HTR-8/SVneo (cell line): ENCODE measurements at regions not wholly inside any gene's neighbourhood (a gene's known extent, or its start where the extent isn't known, plus 50 kb on each side); places are given as distances from the start of the nearest gene placed in this dataset.

Source experiments
- DNase-seq: peaks from one replicate; pipeline ENCODE4 v3.0.0; 2011; ENCODE audit warnings: low spot score, mixed read lengths; ENCODE audit not compliant: insufficient read length
- FAIRE-seq: peaks from 2 replicates; lab custom pipeline; 2011; peaks lifted over from hg19 to GRCh38; lab: Jason Lieb, UNC

DNA sequence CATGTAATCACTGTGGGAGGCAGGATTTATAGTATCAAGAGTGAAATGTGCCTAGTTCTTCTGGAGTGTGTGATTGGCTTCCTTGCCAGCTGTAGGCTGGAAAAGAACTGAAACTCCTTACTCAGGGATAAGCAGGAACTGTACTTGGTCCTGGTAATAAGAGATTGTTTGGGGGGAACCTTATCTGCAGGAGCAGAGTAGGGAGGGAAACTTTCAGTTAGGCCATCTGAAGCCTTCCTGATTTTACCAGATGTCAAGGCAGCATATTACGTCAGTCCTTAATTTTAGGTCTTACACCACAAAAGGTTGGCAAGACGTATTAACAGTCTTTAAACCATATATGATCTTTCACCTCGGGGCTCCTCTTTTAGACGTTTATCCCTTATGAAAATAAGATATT, 231.5 kb upstream of the FMR1 start:
- FAIRE-seq (no peak), DNase-seq (no peak)

DNA sequence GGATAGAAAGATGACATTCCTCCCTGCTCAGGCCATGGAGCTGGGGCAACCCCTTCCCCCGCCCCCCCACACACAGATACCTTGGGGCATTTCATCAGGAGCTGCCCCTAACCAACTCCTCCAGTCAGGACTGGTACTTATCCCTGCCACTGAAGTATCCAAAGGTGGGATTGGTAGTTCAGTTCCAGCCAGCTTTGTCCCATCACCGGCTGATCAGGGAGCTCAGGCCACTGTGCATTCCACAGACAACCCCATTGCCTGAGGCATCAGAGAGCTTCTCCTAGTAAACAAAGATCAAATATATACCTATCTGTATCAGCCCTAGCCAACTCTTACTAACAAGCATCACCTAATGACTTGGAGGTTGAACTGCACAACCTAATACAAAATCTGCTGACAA, 218.2 kb upstream of the FMR1 start:
- no peak for DNase-seq
- FAIRE-seq, result no peak

DNA sequence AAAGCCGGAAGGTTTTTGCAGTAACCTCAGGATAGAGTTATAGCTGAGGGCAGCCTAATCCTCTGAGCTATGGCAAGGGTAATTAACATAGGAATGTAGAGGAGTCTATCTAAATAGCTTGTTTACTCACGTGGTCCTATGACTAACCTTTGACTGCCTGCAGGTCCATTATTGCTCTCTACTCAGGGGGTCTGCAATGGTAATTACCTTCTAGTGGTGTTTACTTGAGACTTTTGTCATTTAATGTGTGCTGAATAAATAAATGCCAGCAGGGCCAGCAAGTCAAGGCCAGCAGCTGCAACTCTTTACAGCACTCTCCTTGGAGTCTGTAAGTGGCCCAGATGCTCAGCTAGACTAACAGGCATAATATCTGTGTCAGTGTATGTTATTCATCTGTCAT, 212.7 kb upstream of the FMR1 start:
- no peak for DNase-seq
- no peak for FAIRE-seq

DNA sequence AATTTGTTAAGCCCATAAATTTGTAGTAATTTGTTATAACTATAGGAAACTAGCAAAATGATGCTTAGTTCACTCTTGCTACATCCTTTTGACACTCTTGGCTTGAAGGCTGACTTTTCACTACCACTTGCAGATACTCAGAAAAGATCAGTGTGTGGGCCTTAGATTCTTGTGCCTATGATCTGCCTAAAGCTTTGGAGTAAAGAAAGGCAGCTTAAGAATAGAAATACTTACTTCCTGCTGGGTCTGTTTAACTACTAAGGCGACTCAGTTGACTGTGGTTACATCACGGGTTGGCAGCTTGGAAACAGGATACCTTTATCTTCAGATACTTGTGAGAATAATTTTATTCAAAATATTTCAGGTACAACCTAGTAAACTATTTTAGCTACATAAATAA, 201.4 kb upstream of the FMR1 start:
- FAIRE-seq, result no peak
- no peak for DNase-seq

DNA sequence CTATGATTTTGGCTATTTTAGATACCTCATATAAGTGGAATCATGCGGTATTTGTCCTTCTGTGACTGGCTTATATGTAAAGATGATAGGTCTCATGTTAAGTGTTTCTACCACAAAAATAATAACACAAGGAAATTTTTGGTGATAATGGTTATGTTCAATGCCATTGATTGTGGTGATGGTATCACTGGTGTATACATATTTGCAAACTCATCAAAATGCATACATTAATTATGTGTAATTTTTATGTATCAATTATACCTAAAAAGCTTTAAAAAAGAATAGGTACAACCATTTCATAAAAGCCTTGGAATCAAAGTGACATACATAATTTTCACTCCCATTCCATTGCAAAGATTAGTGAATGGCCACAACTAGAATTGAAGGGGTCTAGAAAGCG, 178.3 kb upstream of the FMR1 start:
- no peak for DNase-seq
- no peak for FAIRE-seq

DNA sequence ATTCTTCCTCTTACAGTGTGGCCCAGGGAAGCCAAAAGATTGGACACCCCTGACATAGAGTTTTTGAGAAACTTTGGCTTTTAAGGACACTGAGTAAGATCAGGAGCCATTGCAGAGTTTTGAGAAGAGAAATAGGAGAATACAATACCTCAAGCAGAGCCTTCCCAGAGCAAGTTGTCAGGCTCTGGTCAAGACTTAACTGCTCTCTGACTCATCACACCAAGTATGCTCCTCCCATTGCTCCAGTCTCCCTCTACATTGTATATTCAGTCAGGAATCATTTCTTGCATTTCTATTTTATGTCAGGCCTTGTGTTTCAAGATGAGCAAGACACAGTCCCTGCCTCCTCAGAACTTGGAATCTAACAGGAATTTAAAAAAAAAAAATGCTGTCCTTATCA, 176.4 kb upstream of the FMR1 start:
- DNase-seq, result no peak
- no peak for FAIRE-seq

DNA sequence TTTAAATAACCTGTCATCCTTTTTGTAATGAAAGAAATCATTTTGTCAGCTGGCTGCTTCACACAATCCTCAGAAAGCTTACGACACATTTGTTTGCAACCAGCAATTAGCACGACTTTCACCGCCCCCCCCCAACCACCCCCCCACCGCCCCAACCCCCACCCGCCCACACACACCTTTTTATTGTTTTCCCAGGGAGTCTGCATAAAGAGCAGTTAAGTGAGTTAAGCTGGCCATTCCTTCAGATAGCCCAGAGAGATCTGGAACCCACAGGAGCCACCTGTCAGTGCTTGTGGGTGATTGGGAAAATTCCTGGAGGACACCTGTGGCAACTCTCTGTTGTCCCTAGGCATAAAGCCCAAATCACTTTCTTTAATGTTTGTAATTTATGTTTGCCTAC, 175.7 kb upstream of the FMR1 start:
- DNase-seq (no peak), FAIRE-seq (no peak)

DNA sequence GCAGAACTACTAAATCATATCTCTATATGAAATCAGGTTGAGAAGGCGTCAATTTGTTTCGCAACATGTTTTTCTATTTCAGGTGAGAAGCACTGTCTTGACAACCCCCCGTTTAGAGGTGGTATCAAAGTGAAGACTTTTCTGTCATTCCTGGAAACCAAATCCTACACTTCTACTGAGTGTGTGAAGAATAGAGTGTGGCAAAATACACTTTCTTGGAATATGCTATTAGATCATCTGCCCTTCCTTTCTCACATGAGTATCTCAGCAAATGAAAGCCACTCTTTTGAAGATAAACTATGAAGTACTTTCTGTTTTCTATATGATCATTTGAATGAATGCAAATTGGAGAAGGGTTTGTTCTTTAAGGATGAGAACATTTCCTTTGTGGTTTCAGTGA, 174.0 kb upstream of the FMR1 start:
- FAIRE-seq (no peak), DNase-seq (no peak)

DNA sequence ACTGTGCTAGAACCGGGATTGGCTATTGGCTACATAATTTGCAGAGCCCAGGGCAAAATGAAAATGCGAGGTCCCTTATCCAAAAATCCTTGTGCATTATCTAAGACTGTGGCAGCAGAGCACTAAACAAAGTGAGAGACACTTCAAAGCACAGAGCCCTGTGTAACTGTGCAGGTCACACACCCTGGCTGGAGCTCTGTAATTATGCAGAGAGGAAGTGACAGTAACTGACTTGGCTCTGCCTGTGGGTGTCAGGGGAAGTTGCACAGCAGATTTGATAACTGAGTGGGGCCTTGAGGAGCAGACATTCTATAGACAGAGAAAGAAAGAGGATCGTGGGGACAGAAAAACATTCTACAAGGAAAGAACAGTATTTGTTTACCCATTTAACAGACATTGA, 173.5 kb upstream of the FMR1 start:
- no peak for FAIRE-seq
- DNase-seq, result no peak

DNA sequence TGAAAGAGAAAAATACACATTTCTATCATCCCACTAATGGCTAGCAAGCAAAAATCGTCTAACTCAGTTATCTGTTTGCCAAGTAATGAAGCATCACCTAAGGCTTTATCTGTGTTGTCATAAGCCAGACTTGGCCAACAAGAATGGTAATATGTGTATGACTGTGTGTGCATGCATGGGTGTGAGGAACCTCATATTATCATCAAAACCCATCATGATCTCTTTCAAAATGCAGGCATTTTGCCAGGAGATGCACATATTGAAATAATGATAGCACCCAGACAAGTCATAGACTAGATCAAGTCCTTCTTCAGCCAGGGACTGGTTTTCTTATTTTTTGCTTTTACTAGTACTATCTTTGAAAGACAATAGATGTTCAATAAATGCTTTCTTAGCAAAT, 172.5 kb upstream of the FMR1 start:
- no peak for FAIRE-seq

DNA sequence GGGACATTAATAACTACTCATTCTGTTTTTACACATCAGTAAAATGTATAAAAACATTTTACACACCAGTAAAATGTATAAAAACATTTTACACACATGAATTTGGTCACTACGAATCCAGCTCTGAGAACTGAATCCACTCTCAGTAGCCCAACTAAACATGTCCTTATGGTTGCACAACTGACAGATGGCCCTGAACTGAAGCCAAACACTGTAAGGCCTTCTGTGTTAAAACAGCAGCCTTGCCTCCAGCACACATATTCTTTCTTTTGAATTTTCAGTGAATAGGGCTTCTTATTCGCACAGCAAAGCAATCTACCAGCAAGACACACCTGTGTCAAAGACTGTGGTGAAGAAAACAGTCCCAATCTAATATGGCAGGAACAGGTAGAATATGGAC, 169.9 kb upstream of the FMR1 start:
- no peak for FAIRE-seq
- DNase-seq, result no peak

More for the DNA sequence above, 172.5 kb upstream of the FMR1 start:
- DNase-seq, result no peak

DNA sequence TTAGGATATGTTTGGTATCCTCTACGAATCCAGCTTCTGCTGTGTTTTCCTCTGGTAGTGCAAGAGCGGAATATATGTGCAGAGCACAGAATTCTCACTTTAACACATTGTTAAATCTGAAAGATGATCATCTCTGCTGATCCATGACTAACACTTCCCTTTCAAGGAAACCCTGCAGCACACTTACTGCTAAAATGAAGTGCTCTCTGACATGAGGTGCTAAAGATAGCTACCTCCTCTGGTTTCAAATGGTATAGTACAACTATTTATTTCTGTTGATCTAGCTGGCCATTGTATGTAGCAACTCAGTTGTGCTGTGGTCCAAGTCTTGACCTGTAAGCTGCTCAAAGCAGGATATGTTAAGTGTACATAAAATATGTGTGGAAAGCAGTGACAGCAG, 162.4 kb upstream of the FMR1 start:
- FAIRE-seq (no peak), DNase-seq (no peak)

DNA sequence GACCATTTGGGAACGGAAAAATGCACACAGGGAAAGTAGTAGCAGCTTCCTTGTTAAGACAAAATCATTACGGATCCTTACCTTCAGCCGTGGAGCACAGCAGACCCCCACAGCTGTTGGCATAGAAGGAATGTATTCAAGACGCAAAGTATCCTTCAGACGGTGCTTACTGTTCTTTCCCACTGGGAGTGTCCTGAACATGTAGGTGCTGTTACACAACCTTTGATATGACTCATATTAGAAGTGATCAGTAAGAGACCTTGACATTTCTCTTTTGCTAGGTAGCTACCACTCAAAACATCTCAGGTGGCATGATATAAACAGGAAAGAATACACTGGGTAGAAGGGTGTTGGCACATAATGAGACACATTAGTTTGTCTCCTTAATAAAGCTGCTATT, 154.0 kb upstream of the FMR1 start:
- no peak for DNase-seq
- no peak for FAIRE-seq

DNA sequence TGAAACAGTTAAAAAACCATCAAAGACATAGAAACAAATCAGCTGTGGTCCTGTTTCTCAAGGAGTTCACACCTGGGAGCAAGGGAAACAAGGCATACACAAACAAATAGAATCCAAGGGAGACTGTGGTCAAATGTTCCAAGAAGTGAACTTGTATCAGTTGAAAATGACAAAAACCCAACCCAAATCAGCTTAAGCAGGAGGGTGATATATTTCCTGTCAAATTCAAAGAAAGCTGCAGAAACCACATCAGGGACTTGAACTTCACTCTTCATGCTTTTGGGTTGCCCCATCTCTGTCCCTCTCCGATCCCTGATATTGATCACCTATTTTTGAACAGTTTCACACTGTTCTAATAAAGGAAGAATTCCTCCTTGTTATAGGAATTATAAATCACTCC, 148.6 kb upstream of the FMR1 start:
- no peak for FAIRE-seq
- DNase-seq, result no peak

DNA sequence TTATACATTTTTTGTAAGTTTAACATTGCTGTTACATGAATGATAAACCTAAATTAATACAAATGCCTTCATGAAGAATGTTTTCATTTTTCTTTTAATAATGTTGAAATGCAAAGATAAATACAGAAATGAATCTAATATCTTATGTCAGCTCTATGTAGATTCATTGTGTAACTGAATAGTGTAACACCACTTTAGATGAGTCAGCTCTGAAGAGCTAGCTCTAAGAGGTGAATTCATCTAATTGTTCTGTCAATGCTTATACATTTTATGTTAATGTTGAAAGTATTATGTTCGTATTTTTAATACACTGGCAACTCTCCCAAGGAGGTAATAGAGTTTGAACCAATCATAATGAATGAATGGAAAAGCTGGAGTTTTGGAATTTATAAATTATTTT, 146.9 kb upstream of the FMR1 start:
- DNase-seq, result no peak
- no peak for FAIRE-seq

DNA sequence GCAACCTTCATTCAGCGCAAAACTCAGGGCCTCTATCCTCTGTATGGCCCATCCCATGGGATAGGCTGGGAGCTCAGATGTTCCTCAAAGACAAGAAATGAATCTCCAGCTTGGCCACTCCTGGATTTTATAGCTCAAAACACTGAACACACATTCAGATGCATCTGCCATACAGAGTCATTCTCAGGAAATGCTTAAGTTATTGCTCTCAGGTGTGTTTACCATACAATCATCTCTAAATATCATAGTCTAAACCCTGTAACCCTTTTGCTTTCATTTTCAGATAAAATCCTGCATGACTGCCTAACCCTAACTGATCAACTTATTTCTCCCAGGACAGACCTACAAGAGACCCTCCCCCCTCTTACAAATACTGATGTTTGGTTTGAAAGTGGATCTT, 140.9 kb upstream of the FMR1 start:
- DNase-seq (no peak), FAIRE-seq (no peak)

DNA sequence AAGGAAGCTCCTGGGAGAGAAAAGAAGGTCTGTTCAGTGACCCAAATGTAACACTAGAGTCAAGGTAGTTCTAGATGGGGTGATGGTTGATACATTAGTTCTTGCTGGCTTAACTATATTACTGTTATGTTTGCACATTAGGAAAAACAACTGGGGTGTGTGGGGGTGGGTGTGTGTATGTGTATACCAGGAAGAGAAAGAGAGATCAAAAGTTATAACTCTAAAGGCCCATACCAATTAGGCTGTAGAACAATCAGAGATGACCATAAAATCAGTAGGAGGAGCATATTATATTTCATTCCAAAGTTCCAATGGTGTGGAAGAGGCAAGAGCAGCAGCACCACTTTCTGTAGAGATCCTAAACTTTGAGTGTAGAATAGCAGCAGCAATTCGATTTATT, 134.7 kb upstream of the FMR1 start:
- no peak for FAIRE-seq

DNA sequence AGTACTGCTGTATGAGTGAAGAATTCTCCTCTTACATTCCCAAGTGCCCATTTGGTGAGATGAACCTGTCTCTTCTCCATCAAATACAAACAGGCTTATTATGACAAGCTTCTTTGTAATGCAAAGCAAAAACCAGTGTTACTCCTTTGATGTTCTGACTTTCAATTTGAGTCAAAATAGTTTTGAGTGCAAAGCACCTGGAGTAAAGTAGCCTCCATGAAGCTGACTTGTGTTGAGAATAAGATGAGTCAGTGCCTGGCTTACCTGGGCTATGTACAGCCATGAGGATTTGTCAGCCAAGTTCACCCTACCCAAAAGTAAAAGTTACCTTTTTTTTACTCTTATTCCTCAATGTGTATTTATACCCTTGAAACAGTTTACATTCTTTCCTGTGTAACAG, 132.5 kb upstream of the FMR1 start:
- FAIRE-seq, result no peak

More for the DNA sequence above, 134.7 kb upstream of the FMR1 start:
- no peak for DNase-seq

DNA sequence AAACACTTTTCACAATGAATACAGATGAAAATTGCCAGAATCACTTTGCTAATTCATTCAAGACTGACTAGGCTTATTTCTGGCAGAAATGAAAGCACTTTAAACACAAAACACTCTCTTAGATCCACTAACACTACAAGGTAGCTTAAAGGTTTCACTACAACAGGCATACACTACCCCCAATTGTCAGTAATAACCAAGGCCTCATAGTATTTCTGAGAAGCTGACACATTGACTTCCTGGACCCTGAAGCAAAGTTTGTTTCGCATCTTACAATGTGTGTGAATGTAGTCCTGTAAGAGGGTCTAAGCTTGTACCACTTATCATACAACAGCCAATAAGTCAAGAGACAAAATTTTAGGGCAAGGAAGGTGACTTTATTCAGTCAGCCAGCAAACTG, 129.9 kb upstream of the FMR1 start:
- no peak for FAIRE-seq

More for the DNA sequence above, 132.5 kb upstream of the FMR1 start:
- no peak for DNase-seq

DNA sequence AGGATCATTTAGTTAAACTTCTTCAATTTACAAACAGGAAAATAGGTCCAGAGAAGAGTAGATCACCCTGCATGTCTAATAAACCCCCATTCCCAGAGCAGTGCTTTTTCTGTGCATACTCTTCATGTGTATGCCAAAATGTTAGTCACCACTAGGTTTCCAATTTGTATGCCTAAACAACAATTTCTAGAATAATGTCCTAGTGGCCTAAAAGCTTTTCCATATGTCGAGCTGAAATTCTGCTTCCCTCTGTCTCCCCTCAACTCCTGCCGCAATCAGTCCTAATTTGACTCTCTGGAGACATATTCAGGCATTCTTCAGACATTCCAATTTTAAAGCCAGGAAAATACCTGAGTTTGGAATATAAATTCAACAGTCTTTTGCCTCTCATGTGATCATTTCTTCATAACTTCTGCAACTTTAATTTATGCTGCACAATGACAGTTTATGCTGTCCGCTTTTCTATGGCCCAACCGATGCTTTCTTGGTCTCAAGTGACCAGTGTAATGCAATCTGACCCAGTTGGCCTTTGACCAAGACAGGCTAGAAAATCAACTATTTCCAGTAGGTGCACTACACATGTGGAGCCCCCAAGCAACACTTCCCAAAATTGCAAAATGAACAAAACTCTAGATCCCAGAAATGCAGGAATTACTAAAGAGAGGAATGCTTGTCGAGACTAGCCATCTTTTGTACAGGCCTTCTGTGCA, 122.9 kb upstream of the FMR1 start:
- FAIRE-seq (no peak), DNase-seq (no peak)

More for the DNA sequence above, 129.9 kb upstream of the FMR1 start:
- DNase-seq, result no peak

DNA sequence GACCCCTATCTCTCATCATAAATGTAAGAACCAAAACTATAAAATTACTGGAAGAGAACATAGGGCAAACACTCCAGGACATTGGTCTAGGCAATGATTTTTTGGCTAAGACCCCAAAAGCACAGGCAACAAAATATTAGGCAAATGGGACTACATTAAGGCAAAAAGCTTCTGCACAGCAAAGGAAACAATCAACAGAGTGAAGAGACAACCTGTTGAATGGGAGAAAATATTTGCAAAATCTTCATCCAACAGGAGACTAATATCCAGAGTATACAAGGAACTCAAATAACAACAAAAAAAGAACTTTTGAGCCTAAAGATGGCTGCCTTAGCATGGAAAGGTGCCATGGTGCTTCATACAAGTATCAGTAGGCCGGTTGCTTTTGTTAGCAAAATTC, 111.1 kb upstream of the FMR1 start:
- no peak for FAIRE-seq

DNA sequence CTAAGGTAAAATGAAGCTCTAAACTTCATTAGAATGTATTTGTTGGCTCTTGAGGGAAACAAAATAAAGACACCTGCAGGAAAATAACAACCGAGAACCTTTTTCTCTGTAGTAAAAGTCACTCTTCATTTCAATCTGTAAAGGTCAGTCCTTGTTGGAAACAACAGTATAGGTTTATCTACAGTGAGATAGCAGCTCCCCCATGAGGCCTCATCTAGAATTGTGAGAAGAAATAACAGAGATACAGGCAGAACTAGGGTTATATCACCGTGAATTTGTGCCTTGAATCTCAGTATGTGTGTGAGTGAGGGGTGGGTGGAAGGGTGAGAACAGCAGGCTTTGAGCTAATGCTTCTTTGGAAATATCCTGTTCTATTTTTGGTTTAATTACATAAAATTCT, 107.8 kb upstream of the FMR1 start:
- no peak for FAIRE-seq
- peak; percentile 5 for DNase-seq

More for the DNA sequence above, 111.1 kb upstream of the FMR1 start:
- DNase-seq, result no peak

DNA sequence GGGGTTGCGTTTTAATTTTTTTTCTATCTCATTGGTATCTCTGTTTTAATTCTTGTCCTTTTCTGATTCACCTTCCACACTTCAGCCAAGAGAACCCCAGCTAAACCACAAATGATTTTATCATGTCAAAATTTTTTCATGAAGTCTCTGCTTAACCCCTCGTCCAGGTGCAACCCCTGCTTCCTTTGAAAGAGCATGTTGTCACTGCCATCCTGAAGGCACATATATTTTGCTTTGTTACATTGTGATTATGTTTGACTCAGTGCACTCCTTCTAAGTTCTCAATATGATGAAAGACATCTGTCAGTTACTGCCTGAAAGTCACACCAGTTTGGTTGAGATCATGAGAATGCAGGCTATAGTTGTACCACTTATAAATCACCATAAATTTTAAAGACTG, 99.9 kb upstream of the FMR1 start:
- FAIRE-seq (no peak), DNase-seq (no peak)
